ENCODE measurements at regions not wholly inside any gene's neighbourhood (a gene's known extent, or its start where the extent isn't known, plus 50 kb on each side); places are given as distances from the start of the nearest gene placed in this dataset.

GRCh38 chr12:34396006-34396860, 373.9 kb downstream of the ALG10 start:
- TF ChIP-seq, protein P1, sequence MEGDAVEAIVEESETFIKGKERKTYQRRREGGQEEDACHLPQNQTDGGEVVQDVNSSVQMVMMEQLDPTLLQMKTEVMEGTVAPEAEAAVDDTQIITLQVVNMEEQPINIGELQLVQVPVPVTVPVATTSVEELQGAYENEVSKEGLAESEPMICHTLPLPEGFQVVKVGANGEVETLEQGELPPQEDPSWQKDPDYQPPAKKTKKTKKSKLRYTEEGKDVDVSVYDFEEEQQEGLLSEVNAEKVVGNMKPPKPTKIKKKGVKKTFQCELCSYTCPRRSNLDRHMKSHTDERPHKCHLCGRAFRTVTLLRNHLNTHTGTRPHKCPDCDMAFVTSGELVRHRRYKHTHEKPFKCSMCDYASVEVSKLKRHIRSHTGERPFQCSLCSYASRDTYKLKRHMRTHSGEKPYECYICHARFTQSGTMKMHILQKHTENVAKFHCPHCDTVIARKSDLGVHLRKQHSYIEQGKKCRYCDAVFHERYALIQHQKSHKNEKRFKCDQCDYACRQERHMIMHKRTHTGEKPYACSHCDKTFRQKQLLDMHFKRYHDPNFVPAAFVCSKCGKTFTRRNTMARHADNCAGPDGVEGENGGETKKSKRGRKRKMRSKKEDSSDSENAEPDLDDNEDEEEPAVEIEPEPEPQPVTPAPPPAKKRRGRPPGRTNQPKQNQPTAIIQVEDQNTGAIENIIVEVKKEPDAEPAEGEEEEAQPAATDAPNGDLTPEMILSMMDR (IDR thresholded peaks at IDR 0.05), result no peak
- peak; percentile 5 to 37 for DNase-seq (ENCODE audit: low spot score in 2 of 2)
- Histone ChIP-seq H3K4me3 (no peak overlapping the region), H3K36me3 (no peaks in the 10 kb centered on the region), H3K27ac (no peak overlapping the region), H3K27me3 (no peaks in the 10 kb centered on the region), H3K4me1 (no peaks in the 10 kb centered on the region), H3K9me3 (peaks cover 5 to 16% of the 10 kb centered on the region in 2 donors)
- intact Hi-C loops (cut with DNase I), result no loop called here

- Histone ChIP-seq H3K27me3 (no peaks in the 10 kb centered on the region), H3K9me3 (peaks cover 2 to 13% of the 10 kb centered on the region in 2 donors), H3K4me1 (no peaks in the 10 kb centered on the region), H3K4me3 (no peak overlapping the region), H3K27ac (no peak overlapping the region), H3K36me3 (no peaks in the 10 kb centered on the region)
- peak; percentile 3 to 40 for DNase-seq (ENCODE audit: low spot score in 2 of 2)
- TF ChIP-seq, protein P1 (IDR thresholded peaks at IDR 0.05), result no peak
- intact Hi-C loops (cut with DNase I), result no loop called here
Observed at GRCh38 chr12:34396861-34397590, 374.7 kb downstream of the ALG10 start.

GRCh38 chr12:34397591-34398365, 375.5 kb downstream of the ALG10 start:
- Histone ChIP-seq H3K4me3 (no peak overlapping the region), H3K9me3 (peaks cover 0 to 16% of the 10 kb centered on the region in 2 donors), H3K27ac (no peak overlapping the region), H3K4me1 (no peaks in the 10 kb centered on the region), H3K36me3 (no peaks in the 10 kb centered on the region), H3K27me3 (no peaks in the 10 kb centered on the region)
- TF ChIP-seq, protein P1 (IDR thresholded peaks at IDR 0.05), result no peak
- peak in 1 of 2 donors; percentile 51 for DNase-seq (ENCODE audit: low spot score in 2 of 2)
- intact Hi-C loops (cut with DNase I), result no loop called here

- no peak overlapping the region for H3K27ac ChIP-seq
- no peaks in the 10 kb centered on the region for H3K36me3 ChIP-seq
- intact Hi-C loops (cut with DNase I), result no loop called here
- H3K9me3 ChIP-seq, result peaks cover 0 to 11% of the 10 kb centered on the region in 2 donors
- H3K27me3 ChIP-seq, result no peaks in the 10 kb centered on the region
- no peak overlapping the region for H3K4me3 ChIP-seq
- DNase-seq (ENCODE audit: low spot score in 2 of 2), result peak in 1 of 2 donors; percentile 53
- H3K4me1 ChIP-seq, result no peaks in the 10 kb centered on the region
- TF ChIP-seq, protein P1 (IDR thresholded peaks at IDR 0.05), result no peak
Observed at GRCh38 chr12:34398366-34398705, 376.0 kb downstream of the ALG10 start.

- DNase-seq (ENCODE audit: low spot score in 2 of 2), result peak in 1 of 2 donors; percentile 54
- H3K9me3 ChIP-seq, result peaks cover 0 to 11% of the 10 kb centered on the region in 2 donors
- intact Hi-C loops (cut with DNase I), result no loop called here
Observed at GRCh38 chr12:34398706-34399630, 376.7 kb downstream of the ALG10 start.

More at GRCh38 chr12:34398706-34399630, 376.7 kb downstream of the ALG10 start:
- no peaks in the 10 kb centered on the region for H3K4me1 ChIP-seq
- no peak overlapping the region for H3K4me3 ChIP-seq
- no peaks in the 10 kb centered on the region for H3K36me3 ChIP-seq
- H3K27ac ChIP-seq, result no peak overlapping the region
- TF ChIP-seq, protein P1 (IDR thresholded peaks at IDR 0.05), result no peak
- no peaks in the 10 kb centered on the region for H3K27me3 ChIP-seq

Data from ascending aorta (tissue), 2 donors.